ENCODE measurements at regions not wholly inside any gene's neighbourhood (a gene's known extent, or its start where the extent isn't known, plus 50 kb on each side); places are given as distances from the start of the nearest gene placed in this dataset.
"Not testable (repeated sequence)": the region's sequence is repeated elsewhere in the genome, so short reads cannot be mapped to it uniquely, and the experiment has no call there.

DNA sequence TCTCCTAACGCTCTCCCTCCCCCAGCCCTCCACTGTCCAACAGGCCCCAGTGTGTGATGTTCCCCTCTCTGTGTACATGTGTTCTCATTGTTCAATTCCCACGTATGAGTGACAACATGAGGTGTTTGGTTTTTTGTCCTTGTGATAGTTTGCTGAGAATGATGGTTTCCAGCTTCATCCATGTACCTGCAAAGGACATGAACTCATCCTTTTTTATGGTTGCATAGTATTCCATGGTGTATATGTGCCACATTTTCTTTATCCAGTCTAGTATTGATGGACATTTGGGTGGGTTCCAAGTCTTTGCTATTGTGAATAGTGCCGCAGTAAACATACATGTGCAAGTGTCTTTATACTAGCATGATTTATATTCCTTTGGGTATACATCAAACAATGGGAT is 347.4 kb downstream of the MAGEE1 start:
- not testable (repeated sequence) for H3K27ac ChIP-seq (ENCODE audit: low read length); H3K4me3 ChIP-seq (ENCODE audit: low read length); H3K36me3 ChIP-seq (ENCODE audit: insufficient read depth, low read depth, low read length); H3K27me3 ChIP-seq (ENCODE audit: insufficient read depth, low read length); H3K9me3 ChIP-seq (ENCODE audit: insufficient read depth, low read depth, low read length); H3K9ac ChIP-seq (ENCODE audit: low read depth, low read length); H3K4me1 ChIP-seq (ENCODE audit: insufficient read depth, low read length)

DNA sequence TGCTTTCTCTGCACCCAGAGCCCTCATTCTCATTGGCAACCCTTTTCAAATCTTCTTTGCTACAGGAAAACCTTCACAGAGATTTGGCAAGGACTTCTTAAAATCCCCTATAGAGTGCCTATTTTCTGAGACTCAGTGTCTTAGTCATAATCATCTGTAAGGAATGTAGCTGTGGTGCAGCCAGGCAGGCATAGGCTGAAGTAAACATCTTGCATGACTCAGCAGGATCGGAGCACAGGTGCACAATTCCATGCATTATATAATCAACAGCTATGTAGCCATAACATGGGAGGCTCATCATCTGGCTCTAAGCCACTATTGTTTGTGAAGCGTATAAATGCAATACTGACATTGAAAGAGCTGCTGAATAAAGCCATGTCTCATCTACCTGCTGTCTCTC is 368.8 kb downstream of the MAGEE1 start:
- Histone ChIP-seq H3K4me1 (ENCODE audit: insufficient read depth, low read length) (no peaks in the 10 kb centered on the region), H3K9me3 (ENCODE audit: insufficient read depth, low read depth, low read length) (no peaks in the 10 kb centered on the region)

DNA sequence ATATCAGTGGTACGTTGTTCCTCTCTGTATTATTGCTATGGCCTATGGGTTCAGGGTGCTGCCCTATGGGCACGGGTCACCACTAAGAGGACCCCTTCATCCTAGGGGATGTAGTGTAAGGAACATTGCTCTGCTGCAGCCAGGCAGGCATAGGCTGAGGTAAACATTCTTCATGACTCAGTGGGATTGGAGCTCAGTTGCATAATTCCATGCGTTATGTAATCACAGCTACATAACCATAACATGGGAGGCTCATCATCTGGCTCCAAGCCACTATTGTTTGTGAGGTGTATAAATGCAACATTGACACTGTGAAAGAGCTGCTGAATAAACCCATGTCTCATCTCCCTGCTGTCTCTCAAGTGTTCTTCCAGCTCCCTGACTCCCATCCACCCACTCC is 375.2 kb downstream of the MAGEE1 start:
- Histone ChIP-seq H3K9ac (ENCODE audit: low read depth, low read length) (no peak overlapping the region), H3K9me3 (ENCODE audit: insufficient read depth, low read depth, low read length) (peaks cover 4% of the 10 kb centered on the region; the same call in 1 of the 2 replicates), H3K36me3 (ENCODE audit: insufficient read depth, low read depth, low read length) (no peaks in the 10 kb centered on the region), H3K4me3 (ENCODE audit: low read length) (no peak overlapping the region), H3K27ac (ENCODE audit: low read length) (no peak overlapping the region), H3K4me1 (ENCODE audit: insufficient read depth, low read length) (no peaks in the 10 kb centered on the region), H3K27me3 (ENCODE audit: insufficient read depth, low read length) (no peaks in the 10 kb centered on the region)

More for the DNA sequence above, 368.8 kb downstream of the MAGEE1 start:
- Histone ChIP-seq H3K27ac (ENCODE audit: low read length) (no peak overlapping the region), H3K36me3 (ENCODE audit: insufficient read depth, low read depth, low read length) (no peaks in the 10 kb centered on the region), H3K9ac (ENCODE audit: low read depth, low read length) (no peak overlapping the region), H3K4me3 (ENCODE audit: low read length) (no peak overlapping the region), H3K27me3 (ENCODE audit: insufficient read depth, low read length) (no peaks in the 10 kb centered on the region)

DNA sequence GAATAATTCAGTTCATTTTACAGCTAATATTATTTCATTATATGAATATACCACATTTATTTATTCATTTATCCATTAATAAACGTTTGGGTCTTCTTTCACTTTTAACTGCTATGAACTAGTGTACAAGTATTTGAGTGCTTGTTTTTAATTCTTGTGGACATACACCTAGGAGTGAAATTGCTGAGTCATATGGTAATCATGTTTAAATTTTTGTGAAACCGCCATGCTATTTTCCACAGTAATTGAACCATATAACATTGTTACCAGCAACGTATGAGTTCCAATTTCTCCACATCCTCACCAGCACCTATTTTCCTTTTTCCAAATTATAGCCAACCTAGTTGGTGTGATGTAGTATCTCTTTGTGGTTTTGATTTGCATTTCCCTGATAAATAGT is 388.2 kb downstream of the MAGEE1 start:
- Histone ChIP-seq H3K27ac (ENCODE audit: low read length) (no peak overlapping the region), H3K4me3 (ENCODE audit: low read length) (no peak overlapping the region), H3K27me3 (ENCODE audit: insufficient read depth, low read length) (no peaks in the 10 kb centered on the region), H3K36me3 (ENCODE audit: insufficient read depth, low read depth, low read length) (no peaks in the 10 kb centered on the region), H3K9ac (ENCODE audit: low read depth, low read length) (no peak overlapping the region), H3K4me1 (ENCODE audit: insufficient read depth, low read length) (no peaks in the 10 kb centered on the region), H3K9me3 (ENCODE audit: insufficient read depth, low read depth, low read length) (no peaks in the 10 kb centered on the region)

DNA sequence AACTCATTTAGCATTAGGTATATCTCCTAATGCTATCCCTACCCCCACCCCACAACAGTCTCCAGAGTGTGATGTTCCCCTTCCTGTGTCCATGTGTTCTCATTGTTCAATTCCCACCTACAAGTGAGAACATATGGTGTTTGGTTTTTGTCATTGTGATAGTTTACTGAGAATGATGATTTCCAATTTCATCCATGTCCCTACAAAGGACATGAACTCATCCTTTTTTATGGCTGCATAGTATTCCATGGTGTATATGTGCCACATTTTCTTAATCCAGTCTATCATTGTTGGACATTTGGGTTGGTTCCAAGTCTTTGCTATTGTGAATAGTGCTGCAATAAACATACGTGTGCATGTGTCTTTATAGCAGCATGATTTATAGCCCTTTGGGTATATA is 389.8 kb downstream of the MAGEE1 start:
- not testable (repeated sequence) for H3K36me3 ChIP-seq (ENCODE audit: insufficient read depth, low read depth, low read length); H3K27ac ChIP-seq (ENCODE audit: low read length); H3K9me3 ChIP-seq (ENCODE audit: insufficient read depth, low read depth, low read length); H3K4me1 ChIP-seq (ENCODE audit: insufficient read depth, low read length); H3K27me3 ChIP-seq (ENCODE audit: insufficient read depth, low read length); H3K9ac ChIP-seq (ENCODE audit: low read depth, low read length); H3K4me3 ChIP-seq (ENCODE audit: low read length)

DNA sequence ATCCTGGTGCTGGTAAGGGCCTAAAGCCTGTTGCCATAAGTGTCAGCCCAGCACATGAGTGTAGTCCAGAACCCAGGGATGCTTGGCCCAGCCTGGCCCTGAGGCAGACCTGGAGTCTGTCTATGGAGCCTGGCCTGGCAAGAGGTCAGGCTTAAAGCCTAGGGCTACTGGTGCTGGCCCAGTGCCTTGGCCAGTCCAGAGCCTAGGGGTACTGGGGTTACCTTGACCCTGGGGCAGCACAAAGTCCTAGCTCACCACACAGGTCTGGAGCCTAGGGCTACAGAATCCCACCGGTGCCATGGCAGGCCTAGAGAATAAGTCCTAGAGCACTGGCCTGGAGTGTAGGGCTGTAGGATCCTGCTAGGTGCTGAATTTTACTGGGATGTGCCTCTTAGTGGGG is 393.8 kb downstream of the MAGEE1 start:
- no peak overlapping the region for H3K9ac ChIP-seq (ENCODE audit: low read depth, low read length)
- H3K27me3 ChIP-seq (ENCODE audit: insufficient read depth, low read length) = no peaks in the 10 kb centered on the region
- no peaks in the 10 kb centered on the region for H3K36me3 ChIP-seq (ENCODE audit: insufficient read depth, low read depth, low read length)
- H3K27ac ChIP-seq (ENCODE audit: low read length) = no peak overlapping the region
- H3K4me1 ChIP-seq (ENCODE audit: insufficient read depth, low read length) = no peaks in the 10 kb centered on the region
- H3K9me3 ChIP-seq (ENCODE audit: insufficient read depth, low read depth, low read length) = no peaks in the 10 kb centered on the region
- H3K4me3 ChIP-seq (ENCODE audit: low read length) = no peak overlapping the region

DNA sequence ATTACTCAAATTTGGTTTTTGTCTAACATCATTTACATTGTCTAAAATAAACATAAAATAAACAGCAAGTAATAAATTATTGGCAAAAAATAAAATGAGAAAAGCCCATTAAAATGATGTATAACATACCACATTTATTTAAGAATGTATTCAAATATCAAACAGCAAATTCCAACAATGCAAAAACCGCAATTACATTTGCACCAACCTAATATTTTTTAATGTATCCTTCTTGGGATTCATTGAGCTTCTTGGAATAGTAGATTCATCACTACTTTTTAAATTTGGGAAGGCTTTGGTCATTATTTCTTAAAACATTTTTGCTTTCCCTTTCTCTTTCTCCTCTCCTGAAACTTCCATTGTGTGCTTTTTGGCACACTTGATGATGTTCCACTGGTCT is 400.2 kb downstream of the MAGEE1 start:
- H3K27me3 ChIP-seq (ENCODE audit: insufficient read depth, low read length) = no peaks in the 10 kb centered on the region
- no peaks in the 10 kb centered on the region for H3K9me3 ChIP-seq (ENCODE audit: insufficient read depth, low read depth, low read length)
- H3K4me1 ChIP-seq (ENCODE audit: insufficient read depth, low read length) = no peaks in the 10 kb centered on the region
- no peak overlapping the region for H3K27ac ChIP-seq (ENCODE audit: low read length)
- H3K4me3 ChIP-seq (ENCODE audit: low read length) = no peak overlapping the region
- no peaks in the 10 kb centered on the region for H3K36me3 ChIP-seq (ENCODE audit: insufficient read depth, low read depth, low read length)
- H3K9ac ChIP-seq (ENCODE audit: low read depth, low read length) = no peak overlapping the region

DNA sequence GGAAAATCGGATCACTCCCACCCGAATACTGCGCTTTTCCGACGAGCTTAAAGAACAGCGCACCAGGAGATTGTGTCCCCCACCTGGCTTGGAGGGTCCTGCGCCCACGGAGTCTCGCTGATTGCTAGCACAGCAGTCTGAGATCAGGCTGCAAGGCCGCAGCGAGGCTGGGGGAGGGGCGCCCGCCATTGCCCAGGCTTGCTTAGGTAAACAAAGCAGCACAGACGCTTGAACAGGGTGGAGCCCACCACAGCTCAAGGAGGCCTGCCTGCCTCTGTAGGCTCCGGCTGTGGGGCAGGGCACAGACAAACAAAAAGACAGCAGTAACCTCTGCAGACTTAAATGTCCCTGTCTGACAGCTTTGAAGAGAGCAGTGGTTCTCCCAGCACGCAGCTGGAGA is 413.4 kb downstream of the MAGEE1 start:
- not testable (repeated sequence) for H3K4me1 ChIP-seq (ENCODE audit: insufficient read depth, low read length); H3K27ac ChIP-seq (ENCODE audit: low read length); H3K36me3 ChIP-seq (ENCODE audit: insufficient read depth, low read depth, low read length); H3K4me3 ChIP-seq (ENCODE audit: low read length); H3K9ac ChIP-seq (ENCODE audit: low read depth, low read length); H3K9me3 ChIP-seq (ENCODE audit: insufficient read depth, low read depth, low read length); H3K27me3 ChIP-seq (ENCODE audit: insufficient read depth, low read length)

DNA sequence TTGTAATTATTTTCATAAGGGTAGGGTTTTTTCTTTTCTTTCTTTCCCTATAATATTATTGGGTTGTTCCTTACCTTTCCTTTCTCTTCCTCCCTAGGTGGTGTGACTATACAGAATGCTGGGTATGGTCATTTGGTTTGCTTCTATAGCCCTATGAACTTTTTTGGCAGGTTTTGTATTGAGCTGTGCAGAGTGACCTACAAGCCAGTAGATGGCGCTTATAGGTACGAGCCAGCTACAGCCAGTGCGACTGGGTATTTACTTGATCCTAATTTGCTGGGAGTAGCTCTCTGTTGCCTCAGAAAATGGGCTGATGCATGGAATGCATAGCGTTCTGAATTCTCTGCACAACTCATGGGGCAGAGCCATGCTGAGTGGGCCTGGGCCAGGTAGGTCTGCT is 423.3 kb downstream of the MAGEE1 start:
- no peak overlapping the region for H3K4me3 ChIP-seq (ENCODE audit: low read length)
- H3K9me3 ChIP-seq (ENCODE audit: insufficient read depth, low read depth, low read length) = peaks cover 3% of the 10 kb centered on the region; the same call in 1 of the 2 replicates
- no peaks in the 10 kb centered on the region for H3K27me3 ChIP-seq (ENCODE audit: insufficient read depth, low read length)
- H3K4me1 ChIP-seq (ENCODE audit: insufficient read depth, low read length) = no peaks in the 10 kb centered on the region
- no peak overlapping the region for H3K27ac ChIP-seq (ENCODE audit: low read length)
- no peaks in the 10 kb centered on the region for H3K36me3 ChIP-seq (ENCODE audit: insufficient read depth, low read depth, low read length)
- no peak overlapping the region for H3K9ac ChIP-seq (ENCODE audit: low read depth, low read length)

DNA sequence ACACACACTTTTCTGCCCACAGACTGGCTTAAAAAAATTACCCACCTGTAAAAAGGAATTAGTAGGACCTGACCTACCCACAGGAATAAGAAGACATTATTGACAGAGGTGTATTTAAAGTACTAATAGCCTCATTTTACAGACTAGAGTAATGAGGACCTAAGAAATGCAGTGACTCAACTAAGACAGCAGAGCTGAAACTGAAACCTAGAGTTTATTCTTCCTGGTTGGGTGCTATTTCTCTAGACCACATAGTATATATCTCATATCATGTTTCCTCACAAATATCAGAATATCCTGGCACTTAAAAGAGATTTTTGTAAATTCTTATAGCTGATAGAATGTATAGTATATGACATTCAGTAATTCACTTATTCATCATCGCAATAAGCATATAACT is 435.0 kb downstream of the MAGEE1 start:
- Histone ChIP-seq H3K27me3 (ENCODE audit: insufficient read depth, low read length) (no peaks in the 10 kb centered on the region), H3K36me3 (ENCODE audit: insufficient read depth, low read depth, low read length) (no peaks in the 10 kb centered on the region), H3K9ac (ENCODE audit: low read depth, low read length) (no peak overlapping the region), H3K27ac (ENCODE audit: low read length) (no peak overlapping the region), H3K4me3 (ENCODE audit: low read length) (no peak overlapping the region), H3K9me3 (ENCODE audit: insufficient read depth, low read depth, low read length) (no peaks in the 10 kb centered on the region), H3K4me1 (ENCODE audit: insufficient read depth, low read length) (no peaks in the 10 kb centered on the region)

DNA sequence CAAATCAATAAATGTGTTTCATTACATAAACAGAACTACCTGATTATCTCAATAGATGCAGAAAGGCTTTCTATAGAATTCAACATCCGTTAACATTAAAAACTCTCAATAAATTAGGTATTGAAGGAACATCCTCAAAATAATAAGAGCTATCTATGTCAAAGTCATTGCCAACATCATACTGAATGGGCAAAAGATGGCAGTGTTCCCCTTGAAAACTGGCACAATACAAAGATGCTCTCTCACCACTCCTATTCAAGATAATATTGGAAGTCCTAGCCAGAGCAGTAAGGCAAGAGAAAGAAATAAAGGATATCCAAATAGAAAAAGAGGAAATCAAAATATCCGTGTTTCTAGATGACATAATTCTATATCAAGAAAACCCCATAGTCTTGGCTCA is 466.4 kb downstream of the MAGEE1 start:
- H3K4me3 ChIP-seq (ENCODE audit: low read length) = no peak overlapping the region
- H3K36me3 ChIP-seq (ENCODE audit: insufficient read depth, low read depth, low read length) = no peaks in the 10 kb centered on the region
- H3K27me3 ChIP-seq (ENCODE audit: insufficient read depth, low read length) = no peaks in the 10 kb centered on the region
- no peaks in the 10 kb centered on the region for H3K9me3 ChIP-seq (ENCODE audit: insufficient read depth, low read depth, low read length)
- no peak overlapping the region for H3K9ac ChIP-seq (ENCODE audit: low read depth, low read length)
- no peaks in the 10 kb centered on the region for H3K4me1 ChIP-seq (ENCODE audit: insufficient read depth, low read length)
- no peak overlapping the region for H3K27ac ChIP-seq (ENCODE audit: low read length)

DNA sequence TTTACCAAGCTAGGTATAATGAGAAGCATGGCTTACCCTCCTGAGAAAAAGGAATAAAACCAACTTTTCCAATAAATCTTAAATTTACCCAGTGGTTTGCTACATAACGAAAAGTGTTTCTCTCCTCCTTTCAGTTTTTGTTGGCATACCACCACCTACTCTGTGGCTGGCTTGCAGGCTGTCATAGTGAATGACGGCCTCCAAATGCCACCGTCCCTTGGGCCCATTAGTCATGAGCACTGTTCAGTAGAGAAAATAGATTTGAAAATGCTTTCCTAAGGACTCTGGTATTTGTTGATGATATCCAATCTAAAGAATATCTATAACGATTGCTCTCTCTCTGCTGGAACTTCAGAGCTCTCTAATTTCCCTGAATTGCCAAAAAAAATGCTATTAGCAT is 488.3 kb downstream of the MAGEE1 start:
- Histone ChIP-seq H3K4me1 (ENCODE audit: insufficient read depth, low read length) (no peaks in the 10 kb centered on the region), H3K4me3 (ENCODE audit: low read length) (no peak overlapping the region), H3K27me3 (ENCODE audit: insufficient read depth, low read length) (no peaks in the 10 kb centered on the region), H3K9me3 (ENCODE audit: insufficient read depth, low read depth, low read length) (no peaks in the 10 kb centered on the region; the same call in 1 of the 2 replicates), H3K27ac (ENCODE audit: low read length) (no peak overlapping the region), H3K36me3 (ENCODE audit: insufficient read depth, low read depth, low read length) (no peaks in the 10 kb centered on the region), H3K9ac (ENCODE audit: low read depth, low read length) (no peak overlapping the region)

DNA sequence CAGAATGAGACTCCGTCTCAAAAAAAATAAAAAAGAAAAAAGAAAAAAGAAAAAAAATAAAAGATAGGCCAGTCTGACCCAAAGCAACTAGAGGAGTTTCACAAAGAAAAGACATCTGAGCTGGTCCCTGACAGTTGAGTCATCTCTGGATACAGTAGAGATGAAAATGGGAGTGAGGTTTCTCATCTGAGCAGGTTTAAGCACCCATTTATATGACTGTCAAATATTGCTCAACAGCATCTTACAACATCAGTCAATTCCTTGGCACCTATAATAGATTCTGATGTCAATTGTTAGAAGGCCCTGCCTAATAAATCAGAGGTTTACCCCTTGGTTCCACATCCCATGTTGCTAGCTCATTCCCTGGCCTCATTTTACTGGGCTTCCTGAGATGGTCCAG is 490.5 kb downstream of the MAGEE1 start:
- H3K27ac ChIP-seq (ENCODE audit: low read length) = no peak overlapping the region
- H3K9me3 ChIP-seq (ENCODE audit: insufficient read depth, low read depth, low read length) = no peaks in the 10 kb centered on the region; the same call in 1 of the 2 replicates
- no peak overlapping the region for H3K9ac ChIP-seq (ENCODE audit: low read depth, low read length)
- H3K4me1 ChIP-seq (ENCODE audit: insufficient read depth, low read length) = no peaks in the 10 kb centered on the region
- H3K4me3 ChIP-seq (ENCODE audit: low read length) = no peak overlapping the region
- no peaks in the 10 kb centered on the region for H3K36me3 ChIP-seq (ENCODE audit: insufficient read depth, low read depth, low read length)
- no peaks in the 10 kb centered on the region for H3K27me3 ChIP-seq (ENCODE audit: insufficient read depth, low read length)
